ENCODE measurements at regions not wholly inside any gene's neighbourhood (a gene's known extent, or its start where the extent isn't known, plus 50 kb on each side); places are given as distances from the start of the nearest gene placed in this dataset.

GRCh38 chr13:40160618-40161350, 505.3 kb downstream of the COG6 start:
- WGBS, 5 donors = 74 to 86% (median 82%) methylated on average over 7 of the region's 7 CpGs
- no peaks in the 10 kb centered on the region for H3K9me3 ChIP-seq
- H3K4me3 ChIP-seq = no peak overlapping the region
- H3K4me1 ChIP-seq = no peaks in the 10 kb centered on the region
- H3K27ac ChIP-seq = no peak overlapping the region
- no peak for DNase-seq
- H3K36me3 ChIP-seq = no peaks in the 10 kb centered on the region
- intact Hi-C loops (cut with DNase I; ENCODE audit: low total_unique reads) = no loop called here
- no peak for TF ChIP-seq POLR2AphosphoS5 (IDR thresholded peaks at IDR 0.05)
- TF ChIP-seq POLR2A (IDR thresholded peaks at IDR 0.05) = no peak
- no peaks in the 10 kb centered on the region for H3K27me3 ChIP-seq (replicated peaks in 1 of 7)

GRCh38 chr13:40161351-40161810, 505.1 kb downstream of the FOXO1 start:
- 80 to 93% (median 88%) methylated on average over 4 of the region's 4 CpGs for WGBS, 5 donors

GRCh38 chr13:40161931-40162330, 504.5 kb downstream of the FOXO1 start:
- Histone ChIP-seq H3K4me1 (no peaks in the 10 kb centered on the region), H3K9me3 (no peaks in the 10 kb centered on the region), H3K27ac (no peak overlapping the region), H3K36me3 (no peaks in the 10 kb centered on the region), H3K4me3 (no peak overlapping the region), H3K27me3 (replicated peaks in 1 of 7) (no peaks in the 10 kb centered on the region)
- intact Hi-C loops (cut with DNase I; ENCODE audit: low total_unique reads) = no loop called here
- DNase-seq = no peak
- no peak for TF ChIP-seq POLR2AphosphoS5 (IDR thresholded peaks at IDR 0.05)
- no peak for TF ChIP-seq POLR2A (IDR thresholded peaks at IDR 0.05)
- TF ChIP-seq CTCF (IDR thresholded peaks at IDR 0.05 in 8 of 11, conservative IDR thresholded peaks at IDR 0.05 in 3 of 11) = no peak
- WGBS, 5 donors = 77 to 92% (median 88%) methylated on average over 2 of the region's 2 CpGs

More at GRCh38 chr13:40161351-40161810, 505.1 kb downstream of the FOXO1 start:
- H3K27ac ChIP-seq = no peak overlapping the region
- DNase-seq = no peak
- intact Hi-C loops (cut with DNase I; ENCODE audit: low total_unique reads) = no loop called here
- no peak for TF ChIP-seq POLR2AphosphoS5 (IDR thresholded peaks at IDR 0.05)
- TF ChIP-seq POLR2A (IDR thresholded peaks at IDR 0.05) = no peak
- no peak for TF ChIP-seq CTCF (IDR thresholded peaks at IDR 0.05 in 8 of 11, conservative IDR thresholded peaks at IDR 0.05 in 3 of 11)
- no peaks in the 10 kb centered on the region for H3K9me3 ChIP-seq
- H3K4me1 ChIP-seq = no peaks in the 10 kb centered on the region
- H3K36me3 ChIP-seq = no peaks in the 10 kb centered on the region
- no peaks in the 10 kb centered on the region for H3K27me3 ChIP-seq (replicated peaks in 1 of 7)
- H3K4me3 ChIP-seq = no peak overlapping the region

GRCh38 chr13:40163066-40164000, 503.1 kb downstream of the FOXO1 start:
- Histone ChIP-seq H3K27ac (no peak overlapping the region), H3K4me1 (no peaks in the 10 kb centered on the region), H3K27me3 (replicated peaks in 1 of 7) (no peaks in the 10 kb centered on the region), H3K9me3 (no peaks in the 10 kb centered on the region), H3K36me3 (no peaks in the 10 kb centered on the region), H3K4me3 (no peak overlapping the region)
- DNase-seq = no peak
- intact Hi-C loops (cut with DNase I; ENCODE audit: low total_unique reads) = no loop called here
- 82 to 91% (median 89%) methylated on average over 11 of the region's 11 CpGs for WGBS, 5 donors
- TF ChIP-seq POLR2AphosphoS5 (IDR thresholded peaks at IDR 0.05) = no peak
- TF ChIP-seq POLR2A (IDR thresholded peaks at IDR 0.05) = no peak
- no peak for TF ChIP-seq CTCF (IDR thresholded peaks at IDR 0.05 in 8 of 11, conservative IDR thresholded peaks at IDR 0.05 in 3 of 11)
